HepG2 (cell line): ENCODE measurements at regions not wholly inside any gene's neighbourhood (a gene's known extent, or its start where the extent isn't known, plus 50 kb on each side); places are given as distances from the start of the nearest gene placed in this dataset.

ENCODE experiments used
- BRF2 ChIP-seq: sonication (generic); formaldehyde crosslinking; IDR thresholded peaks from 2 replicates; pipeline ENCODE4 v1.8.1; 2022; ENCODE audit warnings: mild to moderate bottlenecking, missing genetic modification reagents
- CTCF ChIP-seq: sonication (generic); formaldehyde crosslinking; IDR thresholded peaks from 2 replicates; pipeline ENCODE4 v1.5.0; 2020; ENCODE audit warnings: mild to moderate bottlenecking, missing genetic modification reagents, moderate library complexity
- GABPA ChIP-seq, 2 experiments: IDR thresholded peaks; 2 replicates each; pipeline ENCODE4 v1.6.1; 2011 to 2016; ENCODE audit warnings: low read depth in 2 of 2, low read length in 1 of 2, missing biosample characterization in 1 of 2, missing genetic modification characterization in 1 of 2
- PRPF4 ChIP-seq: fragments of 200-400 bp; formaldehyde crosslinking; IDR thresholded peaks from 2 replicates; pipeline ENCODE4 v1.6.1; 2016; ENCODE audit warnings: low read length, low read depth; ENCODE audit not compliant: poor library complexity, severe bottlenecking
- ZFP62 ChIP-seq: sonication (generic); formaldehyde crosslinking; IDR thresholded peaks from 2 replicates; pipeline ENCODE4 v1.4.0; 2020; ENCODE audit warnings: missing genetic modification reagents
- ZNF629 ChIP-seq: sonication (generic); formaldehyde crosslinking; conservative IDR thresholded peaks from 2 replicates; pipeline ENCODE4 v1.5.0; 2020; ENCODE audit warnings: missing genetic modification reagents
- TF ChIP-seq, protein P1 (sequence below), 2 experiments: IDR thresholded peaks; 2 replicates each; pipeline ENCODE4 v1.6.1; 2011 to 2012; ENCODE audit warnings: low read length in 2 of 2, borderline replicate concordance in 1 of 2, low read depth in 1 of 2, mild to moderate bottlenecking in 1 of 2, moderate library complexity in 1 of 2

DNA sequence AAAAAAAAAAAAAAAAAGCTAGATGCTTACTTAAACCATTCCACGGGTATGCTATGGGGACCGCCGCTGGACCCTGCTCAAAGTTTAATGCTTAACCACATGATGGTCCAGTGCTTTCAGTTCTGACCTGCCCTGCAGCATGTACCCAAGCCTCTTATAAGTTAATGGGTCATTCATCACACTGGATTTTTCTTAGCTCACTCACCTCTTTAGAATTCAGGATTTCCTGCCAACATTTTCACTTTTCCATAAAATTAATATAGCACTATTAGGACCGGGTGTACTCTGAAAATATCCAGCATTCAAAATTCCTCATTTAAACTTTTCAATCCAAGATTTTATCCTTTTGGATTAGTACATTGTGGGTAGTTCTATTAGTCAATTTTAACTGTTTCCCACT, 140.8 kb downstream of the ALDH8A1 start:
- no peak for TF ChIP-seq CTCF (CRISPR knock-in tag)
- no peak for TF ChIP-seq GABPA (IDR thresholded peaks at IDR 0.05; ENCODE audit: low read depth, low read length)
- TF ChIP-seq GABPA (CRISPR knock-in tag; IDR thresholded peaks at IDR 0.05; ENCODE audit: low read depth), result no peak
- no peak for TF ChIP-seq ZFP62 (CRISPR knock-in tag)
- no peak for TF ChIP-seq ZNF629 (CRISPR knock-in tag)
- TF ChIP-seq BRF2 (CRISPR knock-in tag), result no peak
- no peak for TF ChIP-seq PRPF4
- TF ChIP-seq, protein P1, sequence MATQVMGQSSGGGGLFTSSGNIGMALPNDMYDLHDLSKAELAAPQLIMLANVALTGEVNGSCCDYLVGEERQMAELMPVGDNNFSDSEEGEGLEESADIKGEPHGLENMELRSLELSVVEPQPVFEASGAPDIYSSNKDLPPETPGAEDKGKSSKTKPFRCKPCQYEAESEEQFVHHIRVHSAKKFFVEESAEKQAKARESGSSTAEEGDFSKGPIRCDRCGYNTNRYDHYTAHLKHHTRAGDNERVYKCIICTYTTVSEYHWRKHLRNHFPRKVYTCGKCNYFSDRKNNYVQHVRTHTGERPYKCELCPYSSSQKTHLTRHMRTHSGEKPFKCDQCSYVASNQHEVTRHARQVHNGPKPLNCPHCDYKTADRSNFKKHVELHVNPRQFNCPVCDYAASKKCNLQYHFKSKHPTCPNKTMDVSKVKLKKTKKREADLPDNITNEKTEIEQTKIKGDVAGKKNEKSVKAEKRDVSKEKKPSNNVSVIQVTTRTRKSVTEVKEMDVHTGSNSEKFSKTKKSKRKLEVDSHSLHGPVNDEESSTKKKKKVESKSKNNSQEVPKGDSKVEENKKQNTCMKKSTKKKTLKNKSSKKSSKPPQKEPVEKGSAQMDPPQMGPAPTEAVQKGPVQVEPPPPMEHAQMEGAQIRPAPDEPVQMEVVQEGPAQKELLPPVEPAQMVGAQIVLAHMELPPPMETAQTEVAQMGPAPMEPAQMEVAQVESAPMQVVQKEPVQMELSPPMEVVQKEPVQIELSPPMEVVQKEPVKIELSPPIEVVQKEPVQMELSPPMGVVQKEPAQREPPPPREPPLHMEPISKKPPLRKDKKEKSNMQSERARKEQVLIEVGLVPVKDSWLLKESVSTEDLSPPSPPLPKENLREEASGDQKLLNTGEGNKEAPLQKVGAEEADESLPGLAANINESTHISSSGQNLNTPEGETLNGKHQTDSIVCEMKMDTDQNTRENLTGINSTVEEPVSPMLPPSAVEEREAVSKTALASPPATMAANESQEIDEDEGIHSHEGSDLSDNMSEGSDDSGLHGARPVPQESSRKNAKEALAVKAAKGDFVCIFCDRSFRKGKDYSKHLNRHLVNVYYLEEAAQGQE (IDR thresholded peaks at IDR 0.05; ENCODE audit: borderline replicate concordance in 1 of 2, low read depth in 1 of 2, low read length in 2 of 2), result no peak
